ENCODE measurements at regions not wholly inside any gene's neighbourhood (a gene's known extent, or its start where the extent isn't known, plus 50 kb on each side); places are given as distances from the start of the nearest gene placed in this dataset.

GRCh38 chr9:102106439-102106838 lies 368.0 kb upstream of the GRIN3A start:
- TF ChIP-seq ZNF672 (CRISPR knock-in tag; IDR thresholded peaks at IDR 0.05) (no peak), TP53 (CRISPR knock-in tag; conservative IDR thresholded peaks at IDR 0.05) (no peak), SMARCE1 (IDR thresholded peaks at IDR 0.05; ENCODE audit: borderline replicate concordance) (no peak), PBX2 (CRISPR knock-in tag; IDR thresholded peaks at IDR 0.05) (no peak), FOXP4 (CRISPR knock-in tag; IDR thresholded peaks at IDR 0.05) (no peak), ZNF337 (CRISPR knock-in tag; IDR thresholded peaks at IDR 0.05; ENCODE audit: borderline replicate concordance, low read depth) (no peak)
- TF ChIP-seq, protein P1, sequence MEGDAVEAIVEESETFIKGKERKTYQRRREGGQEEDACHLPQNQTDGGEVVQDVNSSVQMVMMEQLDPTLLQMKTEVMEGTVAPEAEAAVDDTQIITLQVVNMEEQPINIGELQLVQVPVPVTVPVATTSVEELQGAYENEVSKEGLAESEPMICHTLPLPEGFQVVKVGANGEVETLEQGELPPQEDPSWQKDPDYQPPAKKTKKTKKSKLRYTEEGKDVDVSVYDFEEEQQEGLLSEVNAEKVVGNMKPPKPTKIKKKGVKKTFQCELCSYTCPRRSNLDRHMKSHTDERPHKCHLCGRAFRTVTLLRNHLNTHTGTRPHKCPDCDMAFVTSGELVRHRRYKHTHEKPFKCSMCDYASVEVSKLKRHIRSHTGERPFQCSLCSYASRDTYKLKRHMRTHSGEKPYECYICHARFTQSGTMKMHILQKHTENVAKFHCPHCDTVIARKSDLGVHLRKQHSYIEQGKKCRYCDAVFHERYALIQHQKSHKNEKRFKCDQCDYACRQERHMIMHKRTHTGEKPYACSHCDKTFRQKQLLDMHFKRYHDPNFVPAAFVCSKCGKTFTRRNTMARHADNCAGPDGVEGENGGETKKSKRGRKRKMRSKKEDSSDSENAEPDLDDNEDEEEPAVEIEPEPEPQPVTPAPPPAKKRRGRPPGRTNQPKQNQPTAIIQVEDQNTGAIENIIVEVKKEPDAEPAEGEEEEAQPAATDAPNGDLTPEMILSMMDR (CRISPR knock-in tag; IDR thresholded peaks at IDR 0.05), result no peak
- TF ChIP-seq, protein P2, sequence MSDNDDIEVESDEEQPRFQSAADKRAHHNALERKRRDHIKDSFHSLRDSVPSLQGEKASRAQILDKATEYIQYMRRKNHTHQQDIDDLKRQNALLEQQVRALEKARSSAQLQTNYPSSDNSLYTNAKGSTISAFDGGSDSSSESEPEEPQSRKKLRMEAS (IDR thresholded peaks at IDR 0.05), result no peak
- TF ChIP-seq, protein P3, sequence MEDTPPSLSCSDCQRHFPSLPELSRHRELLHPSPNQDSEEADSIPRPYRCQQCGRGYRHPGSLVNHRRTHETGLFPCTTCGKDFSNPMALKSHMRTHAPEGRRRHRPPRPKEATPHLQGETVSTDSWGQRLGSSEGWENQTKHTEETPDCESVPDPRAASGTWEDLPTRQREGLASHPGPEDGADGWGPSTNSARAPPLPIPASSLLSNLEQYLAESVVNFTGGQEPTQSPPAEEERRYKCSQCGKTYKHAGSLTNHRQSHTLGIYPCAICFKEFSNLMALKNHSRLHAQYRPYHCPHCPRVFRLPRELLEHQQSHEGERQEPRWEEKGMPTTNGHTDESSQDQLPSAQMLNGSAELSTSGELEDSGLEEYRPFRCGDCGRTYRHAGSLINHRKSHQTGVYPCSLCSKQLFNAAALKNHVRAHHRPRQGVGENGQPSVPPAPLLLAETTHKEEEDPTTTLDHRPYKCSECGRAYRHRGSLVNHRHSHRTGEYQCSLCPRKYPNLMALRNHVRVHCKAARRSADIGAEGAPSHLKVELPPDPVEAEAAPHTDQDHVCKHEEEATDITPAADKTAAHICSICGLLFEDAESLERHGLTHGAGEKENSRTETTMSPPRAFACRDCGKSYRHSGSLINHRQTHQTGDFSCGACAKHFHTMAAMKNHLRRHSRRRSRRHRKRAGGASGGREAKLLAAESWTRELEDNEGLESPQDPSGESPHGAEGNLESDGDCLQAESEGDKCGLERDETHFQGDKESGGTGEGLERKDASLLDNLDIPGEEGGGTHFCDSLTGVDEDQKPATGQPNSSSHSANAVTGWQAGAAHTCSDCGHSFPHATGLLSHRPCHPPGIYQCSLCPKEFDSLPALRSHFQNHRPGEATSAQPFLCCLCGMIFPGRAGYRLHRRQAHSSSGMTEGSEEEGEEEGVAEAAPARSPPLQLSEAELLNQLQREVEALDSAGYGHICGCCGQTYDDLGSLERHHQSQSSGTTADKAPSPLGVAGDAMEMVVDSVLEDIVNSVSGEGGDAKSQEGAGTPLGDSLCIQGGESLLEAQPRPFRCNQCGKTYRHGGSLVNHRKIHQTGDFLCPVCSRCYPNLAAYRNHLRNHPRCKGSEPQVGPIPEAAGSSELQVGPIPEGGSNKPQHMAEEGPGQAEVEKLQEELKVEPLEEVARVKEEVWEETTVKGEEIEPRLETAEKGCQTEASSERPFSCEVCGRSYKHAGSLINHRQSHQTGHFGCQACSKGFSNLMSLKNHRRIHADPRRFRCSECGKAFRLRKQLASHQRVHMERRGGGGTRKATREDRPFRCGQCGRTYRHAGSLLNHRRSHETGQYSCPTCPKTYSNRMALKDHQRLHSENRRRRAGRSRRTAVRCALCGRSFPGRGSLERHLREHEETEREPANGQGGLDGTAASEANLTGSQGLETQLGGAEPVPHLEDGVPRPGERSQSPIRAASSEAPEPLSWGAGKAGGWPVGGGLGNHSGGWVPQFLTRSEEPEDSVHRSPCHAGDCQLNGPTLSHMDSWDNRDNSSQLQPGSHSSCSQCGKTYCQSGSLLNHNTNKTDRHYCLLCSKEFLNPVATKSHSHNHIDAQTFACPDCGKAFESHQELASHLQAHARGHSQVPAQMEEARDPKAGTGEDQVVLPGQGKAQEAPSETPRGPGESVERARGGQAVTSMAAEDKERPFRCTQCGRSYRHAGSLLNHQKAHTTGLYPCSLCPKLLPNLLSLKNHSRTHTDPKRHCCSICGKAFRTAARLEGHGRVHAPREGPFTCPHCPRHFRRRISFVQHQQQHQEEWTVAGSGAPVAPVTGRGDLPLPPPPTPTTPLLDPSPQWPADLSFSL (CRISPR knock-in tag; IDR thresholded peaks at IDR 0.05), result no peak

Measured in HepG2 (cell line).